ENCODE measurements at regions not wholly inside any gene's neighbourhood (a gene's known extent, or its start where the extent isn't known, plus 50 kb on each side); places are given as distances from the start of the nearest gene placed in this dataset.
"Not testable (repeated sequence)": the region's sequence is repeated elsewhere in the genome, so short reads cannot be mapped to it uniquely, and the experiment has no call there.

- Mint-ChIP-seq H3K27me3 (no peaks in the 10 kb centered on the region), H3K4me3 (no peak overlapping the region), H3K36me3 (ENCODE audit: low read depth) (peaks cover 3% of the 10 kb centered on the region), H3K27ac (no peak overlapping the region), H3K4me1 (peaks cover 2% of the 10 kb centered on the region)
- DNase-seq, result no peak
- no peaks in the 10 kb centered on the region for H3K9me3 ChIP-seq (ENCODE audit: control insufficient read depth, low read length, poor library complexity, severe bottlenecking)
- no peak for ATAC-seq
Measured at GRCh38 chr6:37078814-37079213, 73.4 kb downstream of the FGD2 start.

- Mint-ChIP-seq H3K4me1 (peaks cover 2% of the 10 kb centered on the region), H3K4me3 (no peak overlapping the region), H3K27me3 (no peaks in the 10 kb centered on the region), H3K36me3 (ENCODE audit: low read depth) (peaks cover 3% of the 10 kb centered on the region), H3K27ac (peak overlapping the region; percentile 6)
- ATAC-seq (no peak), DNase-seq (no peak)
- H3K9me3 ChIP-seq (ENCODE audit: control insufficient read depth, low read length, poor library complexity, severe bottlenecking), result no peaks in the 10 kb centered on the region
Measured at GRCh38 chr6:37081042-37081607, 75.7 kb downstream of the FGD2 start.

GRCh38 chr6:37082390-37083130, 77.1 kb downstream of the FGD2 start:
- no peaks in the 10 kb centered on the region for H3K9me3 ChIP-seq (ENCODE audit: control insufficient read depth, low read length, poor library complexity, severe bottlenecking)
- Mint-ChIP-seq H3K36me3 (ENCODE audit: low read depth) (peaks cover 2% of the 10 kb centered on the region), H3K27me3 (no peaks in the 10 kb centered on the region), H3K4me1 (peaks cover 6% of the 10 kb centered on the region), H3K4me3 (no peak overlapping the region), H3K27ac (no peak overlapping the region)
- no peak for ATAC-seq
- no peak for DNase-seq

GRCh38 chr6:37083243-37084138, 78.0 kb downstream of the FGD2 start:
- ATAC-seq, result no peak
- peaks cover 2% of the 10 kb centered on the region for H3K36me3 Mint-ChIP-seq (ENCODE audit: low read depth)
- no peak overlapping the region for H3K27ac Mint-ChIP-seq
- DNase-seq, result no peak
- no peaks in the 10 kb centered on the region for H3K9me3 ChIP-seq (ENCODE audit: control insufficient read depth, low read length, poor library complexity, severe bottlenecking)
- H3K4me1 Mint-ChIP-seq, result peaks cover 6% of the 10 kb centered on the region
- H3K27me3 Mint-ChIP-seq, result no peaks in the 10 kb centered on the region
- H3K4me3 Mint-ChIP-seq, result no peak overlapping the region

GRCh38 chr6:37084665-37085064, 79.2 kb downstream of the FGD2 start:
- not testable (repeated sequence) for H3K36me3 Mint-ChIP-seq (ENCODE audit: low read depth); ATAC-seq; DNase-seq; H3K27me3 Mint-ChIP-seq; H3K4me3 Mint-ChIP-seq; H3K4me1 Mint-ChIP-seq; H3K27ac Mint-ChIP-seq; H3K9me3 ChIP-seq (ENCODE audit: control insufficient read depth, low read length, poor library complexity, severe bottlenecking)

GRCh38 chr6:37085198-37085597, 79.7 kb downstream of the FGD2 start:
- ATAC-seq, result no peak

GRCh38 chr6:37088897-37089296, 81.1 kb upstream of the PIM1 start:
- H3K9me3 ChIP-seq (ENCODE audit: control insufficient read depth, low read length, poor library complexity, severe bottlenecking), result no peaks in the 10 kb centered on the region
- H3K27ac Mint-ChIP-seq, result no peak overlapping the region
- H3K4me1 Mint-ChIP-seq, result peaks cover 12% of the 10 kb centered on the region
- no peak overlapping the region for H3K4me3 Mint-ChIP-seq
- DNase-seq (no peak), ATAC-seq (no peak)
- H3K36me3 Mint-ChIP-seq (ENCODE audit: low read depth), result no peaks in the 10 kb centered on the region
- no peaks in the 10 kb centered on the region for H3K27me3 Mint-ChIP-seq

More at GRCh38 chr6:37085198-37085597, 79.7 kb downstream of the FGD2 start:
- no peaks in the 10 kb centered on the region for H3K9me3 ChIP-seq (ENCODE audit: control insufficient read depth, low read length, poor library complexity, severe bottlenecking)
- Mint-ChIP-seq H3K4me3 (no peak overlapping the region), H3K36me3 (ENCODE audit: low read depth) (peaks cover 2% of the 10 kb centered on the region), H3K27ac (no peak overlapping the region), H3K27me3 (no peaks in the 10 kb centered on the region), H3K4me1 (peaks cover 10% of the 10 kb centered on the region)
- DNase-seq, result no peak

- no peaks in the 10 kb centered on the region for H3K9me3 ChIP-seq (ENCODE audit: control insufficient read depth, low read length, poor library complexity, severe bottlenecking)
- H3K27me3 Mint-ChIP-seq, result no peaks in the 10 kb centered on the region
- peaks cover 16% of the 10 kb centered on the region for H3K4me1 Mint-ChIP-seq
- H3K27ac Mint-ChIP-seq, result no peak overlapping the region
- H3K4me3 Mint-ChIP-seq, result no peak overlapping the region
- DNase-seq (no peak), ATAC-seq (no peak)
- H3K36me3 Mint-ChIP-seq (ENCODE audit: low read depth), result no peaks in the 10 kb centered on the region
Measured at GRCh38 chr6:37089783-37090182, 80.2 kb upstream of the PIM1 start.

- not testable (repeated sequence) for H3K4me3 Mint-ChIP-seq; H3K27me3 Mint-ChIP-seq; DNase-seq; H3K27ac Mint-ChIP-seq; H3K36me3 Mint-ChIP-seq (ENCODE audit: low read depth); H3K9me3 ChIP-seq (ENCODE audit: control insufficient read depth, low read length, poor library complexity, severe bottlenecking); ATAC-seq
- H3K4me1 Mint-ChIP-seq, result peaks cover 16% of the 10 kb centered on the region
Measured at GRCh38 chr6:37091104-37091503, 78.8 kb upstream of the PIM1 start.

GRCh38 chr6:37091586-37091985, 78.4 kb upstream of the PIM1 start:
- ATAC-seq; H3K9me3 ChIP-seq (ENCODE audit: control insufficient read depth, low read length, poor library complexity, severe bottlenecking); H3K27me3 Mint-ChIP-seq; H3K36me3 Mint-ChIP-seq (ENCODE audit: low read depth); H3K4me3 Mint-ChIP-seq; DNase-seq: not testable (repeated sequence)
- peak overlapping the region; percentile 29 for H3K27ac Mint-ChIP-seq
- peaks cover 14% of the 10 kb centered on the region for H3K4me1 Mint-ChIP-seq

GRCh38 chr6:37092923-37093727, 76.8 kb upstream of the PIM1 start:
- DNase-seq (no peak), ATAC-seq (no peak)
- H3K9me3 ChIP-seq (ENCODE audit: control insufficient read depth, low read length, poor library complexity, severe bottlenecking), result no peaks in the 10 kb centered on the region
- Mint-ChIP-seq H3K27ac (peak overlapping the region; percentile 29), H3K4me3 (no peak overlapping the region), H3K27me3 (no peaks in the 10 kb centered on the region), H3K4me1 (peaks cover 16% of the 10 kb centered on the region), H3K36me3 (ENCODE audit: low read depth) (no peaks in the 10 kb centered on the region)

GRCh38 chr6:37093728-37094069, 76.3 kb upstream of the PIM1 start:
- DNase-seq, result no peak
- no peak for ATAC-seq
- H3K9me3 ChIP-seq (ENCODE audit: control insufficient read depth, low read length, poor library complexity, severe bottlenecking), result no peaks in the 10 kb centered on the region
- no peaks in the 10 kb centered on the region for H3K27me3 Mint-ChIP-seq
- H3K27ac Mint-ChIP-seq, result no peak overlapping the region
- no peak overlapping the region for H3K4me3 Mint-ChIP-seq
- peaks cover 16% of the 10 kb centered on the region for H3K4me1 Mint-ChIP-seq
- no peaks in the 10 kb centered on the region for H3K36me3 Mint-ChIP-seq (ENCODE audit: low read depth)

- ATAC-seq (no peak), DNase-seq (no peak)
- H3K27ac Mint-ChIP-seq, result no peak overlapping the region
- H3K4me3 Mint-ChIP-seq, result no peak overlapping the region
- H3K9me3 ChIP-seq (ENCODE audit: control insufficient read depth, low read length, poor library complexity, severe bottlenecking), result no peaks in the 10 kb centered on the region
- peaks cover 12% of the 10 kb centered on the region for H3K4me1 Mint-ChIP-seq
- H3K27me3 Mint-ChIP-seq, result no peaks in the 10 kb centered on the region
- H3K36me3 Mint-ChIP-seq (ENCODE audit: low read depth), result no peaks in the 10 kb centered on the region
Measured at GRCh38 chr6:37095997-37096396, 74.0 kb upstream of the PIM1 start.
